H1 (cell line): ENCODE measurements at regions not wholly inside any gene's neighbourhood (a gene's known extent, or its start where the extent isn't known, plus 50 kb on each side); places are given as distances from the start of the nearest gene placed in this dataset.

Source experiments
- CTCF ChIA-PET: fragments of 300-600 bp; sonication (Branson Sonifier 250); formaldehyde crosslinking; loops from one replicate; lab custom pipeline; 2021; ENCODE audit not compliant: partially characterized antibody; lab: Charles Lee
- POLR2A ChIA-PET: fragments of 300-600 bp; sonication (Branson Sonifier 250); formaldehyde crosslinking; loops from one replicate; lab custom pipeline; 2021; ENCODE audit warnings: inconsistent platforms; ENCODE audit not compliant: partially characterized antibody; lab: Charles Lee
- DNase-seq, 2 experiments: peaks; one replicate each; pipeline versions ENCODE4 v3.0.0 to v3.0.0-alpha.2; 2010 to 2022; ENCODE audit warnings: low spot score in 2 of 2, low read depth in 1 of 2, mixed read lengths in 1 of 2
- FAIRE-seq: peaks from 2 replicates; lab custom pipeline; 2011; peaks lifted over from hg19 to GRCh38; lab: Jason Lieb, UNC
- H2AFZ ChIP-seq: 2 replicates; pipeline ENCODE4 v1.8.1; 2012; ENCODE audit warnings: low read length, inconsistent platforms
- H2AK5ac ChIP-seq: 2 replicates; pipeline ENCODE4 v1.6.1; 2013; ENCODE audit warnings: low read depth, low read length
- H2BK120ac ChIP-seq: replicated peaks from 2 replicates; pipeline ENCODE3; 2013; ENCODE audit warnings: low read depth, low read length, inconsistent platforms
- H2BK12ac ChIP-seq: 2 replicates; pipeline ENCODE4 v1.6.1; 2013; ENCODE audit warnings: low read depth, low read length
- H2BK15ac ChIP-seq: 2 replicates; pipeline ENCODE4 v1.6.1; 2013; ENCODE audit warnings: low read length
- H2BK20ac ChIP-seq: 2 replicates; pipeline ENCODE4 v1.6.1; 2013; ENCODE audit warnings: low read length
- H2BK5ac ChIP-seq: 2 replicates; pipeline ENCODE4 v1.6.1; 2013; ENCODE audit warnings: low read depth, low read length
- H3K14ac ChIP-seq: 2 replicates; pipeline ENCODE4 v1.6.1; 2013; ENCODE audit warnings: inconsistent platforms; ENCODE audit not compliant: insufficient read length
- H3K18ac ChIP-seq: 2 replicates; pipeline ENCODE4 v1.6.1; 2013; ENCODE audit warnings: low read length; ENCODE audit errors: extremely low read depth
- H3K23ac ChIP-seq: 2 replicates; pipeline ENCODE4 v1.6.1; 2013; ENCODE audit warnings: inconsistent platforms; ENCODE audit not compliant: insufficient read length
- H3K23me2 ChIP-seq: 2 replicates; pipeline ENCODE4 v1.6.1; 2013; ENCODE audit warnings: low read depth, low read length
- H3K27ac ChIP-seq: 2 replicates; pipeline ENCODE4 v1.6.1; 2011; ENCODE audit warnings: low read depth, low read length, inconsistent platforms
- H3K27me3 ChIP-seq, 4 experiments: replicated peaks in 1 of 4; 1 replicate in 1 of 4; 2 replicates in 3 of 4; pipeline versions ENCODE4 v1.6.1 to v1.8.1; 2011 to 2013; ENCODE audit warnings: low read length in 3 of 4, mild to moderate bottlenecking in 3 of 4, inconsistent platforms in 2 of 4, mixed read lengths in 2 of 4, moderate library complexity in 1 of 4; ENCODE audit not compliant: control insufficient read depth in 3 of 4, insufficient read depth in 3 of 4; ENCODE audit errors: extremely low read depth in 1 of 4
- H3K36me3 ChIP-seq, 4 experiments: 2 replicates each; pipeline versions ENCODE4 v1.6.1 to v1.8.1; 2011 to 2013; ENCODE audit warnings: mild to moderate bottlenecking in 4 of 4, low read length in 3 of 4, moderate library complexity in 2 of 4, control low read depth in 1 of 4, inconsistent platforms in 1 of 4; ENCODE audit not compliant: insufficient read depth in 4 of 4, control insufficient read depth in 2 of 4
- H3K4ac ChIP-seq: replicated peaks from 2 replicates; pipeline ENCODE3; 2013; ENCODE audit warnings: low read length, low read depth, mixed read lengths, inconsistent platforms; ENCODE audit not compliant: insufficient read length
- H3K4me1 ChIP-seq, 4 experiments: replicated peaks in 1 of 4; 1 replicate in 1 of 4; 2 replicates in 3 of 4; pipeline versions ENCODE4 v1.6.1 to v1.8.1; 2011 to 2013; ENCODE audit warnings: low read length in 3 of 4, inconsistent platforms in 2 of 4, mixed read lengths in 1 of 4; ENCODE audit not compliant: insufficient read depth in 4 of 4, control insufficient read depth in 3 of 4
- H3K4me2 ChIP-seq, 2 experiments: 2 replicates each; pipeline versions ENCODE4 v1.6.1 to v1.8.1; 2011 to 2013; ENCODE audit warnings: low read depth in 2 of 2, low read length in 2 of 2, control low read depth in 1 of 2, inconsistent platforms in 1 of 2, mild to moderate bottlenecking in 1 of 2; ENCODE audit not compliant: insufficient read depth in 1 of 2
- H3K4me3 ChIP-seq, 4 experiments: fragments of 200-600, 300-600 bp in 1 of 4; sonication (generic), shearing (Covaris generic), sonication (Bioruptor Twin) in 1 of 4; 2 replicates each; pipeline versions ENCODE4 v1.5.1 to v1.8.1; 2011 to 2016; ENCODE audit warnings: low read length in 4 of 4, low read depth in 3 of 4, control low read depth in 2 of 4, inconsistent platforms in 2 of 4, mild to moderate bottlenecking in 2 of 4, mixed read lengths in 1 of 4, moderate library complexity in 1 of 4; ENCODE audit not compliant: insufficient read depth in 2 of 4; ENCODE audit errors: extremely low read depth in 1 of 4
- H3K56ac ChIP-seq: replicated peaks from 2 replicates; pipeline ENCODE3; 2013; ENCODE audit warnings: low read depth, mild to moderate bottlenecking, mixed read lengths, low read length, inconsistent platforms; ENCODE audit not compliant: insufficient read length
- H3K79me1 ChIP-seq: 2 replicates; pipeline ENCODE4 v1.6.1; 2013; ENCODE audit warnings: low read depth, low read length, control low read depth
- H3K79me2 ChIP-seq, 2 experiments: 2 replicates each; pipeline versions ENCODE4 v1.6.1 to v1.8.1; 2012 to 2013; ENCODE audit warnings: low read length in 2 of 2, mild to moderate bottlenecking in 2 of 2, inconsistent platforms in 1 of 2; ENCODE audit not compliant: insufficient read depth in 2 of 2, control insufficient read depth in 1 of 2
- H3K9ac ChIP-seq, 4 experiments: replicated peaks in 1 of 4; 1 replicate in 1 of 4; 2 replicates in 3 of 4; pipeline versions ENCODE4 v1.6.1 to v1.8.1; 2011 to 2013; ENCODE audit warnings: low read depth in 3 of 4, low read length in 3 of 4, control low read depth in 2 of 4, mild to moderate bottlenecking in 2 of 4, moderate library complexity in 2 of 4, inconsistent platforms in 1 of 4; ENCODE audit errors: extremely low read depth in 1 of 4
- H3K9me3 ChIP-seq, 2 experiments: 2 replicates each; pipeline versions ENCODE4 v1.6.1 to v1.8.1; 2012 to 2013; ENCODE audit warnings: mild to moderate bottlenecking in 2 of 2, moderate library complexity in 2 of 2, control low read depth in 1 of 2, inconsistent platforms in 1 of 2, low read depth in 1 of 2, low read length in 1 of 2, mixed read lengths in 1 of 2; ENCODE audit not compliant: insufficient read depth in 2 of 2
- H4K20me1 ChIP-seq, 2 experiments: replicated peaks in 1 of 2; 2 replicates each; pipeline versions ENCODE3 to v1.8.1; 2011 to 2013; ENCODE audit warnings: inconsistent platforms in 2 of 2, low read length in 2 of 2, mild to moderate bottlenecking in 1 of 2; ENCODE audit not compliant: insufficient read depth in 2 of 2, control insufficient read depth in 1 of 2
- H4K5ac ChIP-seq: 2 replicates; pipeline ENCODE4 v1.6.1; 2013; ENCODE audit warnings: low read length, low read depth, mixed read lengths, inconsistent platforms; ENCODE audit not compliant: insufficient read length
- H4K8ac ChIP-seq: 2 replicates; pipeline ENCODE4 v1.8.0; 2013; ENCODE audit warnings: mild to moderate bottlenecking, moderate library complexity, low read length, inconsistent platforms; ENCODE audit not compliant: insufficient read depth; ENCODE audit errors: extremely low read depth
- H4K91ac ChIP-seq: replicated peaks from 2 replicates; pipeline ENCODE3; 2013; ENCODE audit warnings: low read length, mixed read lengths, inconsistent platforms; ENCODE audit not compliant: insufficient read length
- ATF2 ChIP-seq: IDR thresholded peaks from 2 replicates; pipeline ENCODE4 v1.6.1; 2012; ENCODE audit warnings: low read length, inconsistent platforms
- BACH1 ChIP-seq: IDR thresholded peaks from 2 replicates; pipeline ENCODE4 v1.6.1; 2012; ENCODE audit warnings: low read length, improper control_type of control experiment
- CBX5 ChIP-seq: fragments of 300-800, 300-1000 bp; sonication (generic); IDR thresholded peaks from 2 replicates; pipeline ENCODE4 v1.7.1; 2016; ENCODE audit warnings: antibody characterized with exemption, low read length, low read depth
- CEBPB ChIP-seq: IDR thresholded peaks from 2 replicates; pipeline ENCODE4 v1.6.1; 2012; ENCODE audit warnings: low read depth, low read length
- CHD2 ChIP-seq: IDR thresholded peaks from 2 replicates; pipeline ENCODE4 v1.6.1; 2012; ENCODE audit warnings: low read length, improper control_type of control experiment
- E2F6 ChIP-seq: IDR thresholded peaks from 2 replicates; pipeline ENCODE4 v1.6.1; 2012; ENCODE audit warnings: inconsistent platforms
- FOSL1 ChIP-seq: IDR thresholded peaks from 2 replicates; pipeline ENCODE4 v1.6.1; 2011; ENCODE audit warnings: mild to moderate bottlenecking, low read depth, low read length, moderate library complexity; ENCODE audit not compliant: insufficient read depth
- HDAC2 ChIP-seq, 2 experiments: fragments of 300-600 bp in 1 of 2; sonication (generic) in 1 of 2; IDR thresholded peaks; 2 replicates each; pipeline ENCODE4 v1.6.1; 2011 to 2012; ENCODE audit warnings: low read depth in 2 of 2, low read length in 2 of 2, mild to moderate bottlenecking in 2 of 2, moderate library complexity in 2 of 2, borderline replicate concordance in 1 of 2, inconsistent platforms in 1 of 2
- KDM5A ChIP-seq: fragments of 200-600 bp; IDR thresholded peaks from 2 replicates; pipeline ENCODE4 v1.7.1; 2012; ENCODE audit warnings: mild to moderate bottlenecking, low read length, inconsistent platforms, mixed read lengths
- NRF1 ChIP-seq: IDR thresholded peaks from 2 replicates; pipeline ENCODE4 v1.6.1; 2011; ENCODE audit warnings: mild to moderate bottlenecking, low read depth, low read length, improper control_type of control experiment
- WGBS, 2 experiments: shearing (Covaris generic) in 1 of 2; methylation state at CpG; one replicate each; pipeline versions ENCODE4 v1.1.6 to v1.1.7; 2013 to 2015; ENCODE audit warnings: low lambda C conversion rate in 2 of 2, mixed read lengths in 2 of 2, inconsistent platforms in 1 of 2, low coverage in 1 of 2, missing lambda C conversion rate in 1 of 2; ENCODE audit not compliant: insufficient replicate concordance in 2 of 2, insufficient coverage in 1 of 2, insufficient read length in 1 of 2; ENCODE audit errors: extremely low coverage in 1 of 2, missing lambda C conversion rate in 1 of 2; 5-methylcytosine and 5-hydroxymethylcytosine counted together

- FAIRE-seq, result no peak
- TF ChIP-seq FOSL1 (no peak), ATF2 (no peak), CHD2 (no peak), CBX5 (no peak), CEBPB (no peak), KDM5A (no peak), BACH1 (no peak), E2F6 (no peak), HDAC2 (IDR thresholded peaks at IDR 0.05; ENCODE audit: borderline replicate concordance in 1 of 2, low read depth in 2 of 2, low read length in 2 of 2) (no peak), NRF1 (no peak)
These were observed 57.7 kb downstream of the RMI2 start for GRCh38 chr16:11402745-11403533.

More at GRCh38 chr16:11402745-11403533, 57.7 kb downstream of the RMI2 start:
- H3K4ac ChIP-seq, result no peak overlapping the region
- no peak overlapping the region for H2BK120ac ChIP-seq
- no peaks in the 10 kb centered on the region for H3K79me2 ChIP-seq
- CTCF ChIA-PET, result interaction anchor here (0.8 to 18.3 kb wide), 17 partner anchors 8 to 432 kb away, joined by 3 to 266 read pairs (median 3); no protein-coding TSS in a partner anchor
- no peaks in the 10 kb centered on the region for H3K23me2 ChIP-seq
- peaks cover 0 to 4% of the 10 kb centered on the region in 2 experiments for H4K20me1 ChIP-seq
- WGBS, 2 experiments, result 89% methylated on average over 16 of the region's 19 CpGs; no CpG with 5 or more reads in 1 of the 2 experiments
- no peak overlapping the region for H4K5ac ChIP-seq
- no peak overlapping the region for H3K14ac ChIP-seq
- no peak overlapping the region for H3K4me3 ChIP-seq
- H3K79me1 ChIP-seq, result no peaks in the 10 kb centered on the region
- no peak overlapping the region for H2BK15ac ChIP-seq
- H3K4me2 ChIP-seq, result no peak overlapping the region
- no peaks in the 10 kb centered on the region for H3K27me3 ChIP-seq
- no peak overlapping the region for H3K27ac ChIP-seq
- H2AFZ ChIP-seq, result no peak overlapping the region
- peak overlapping the region; percentile 55 for H2BK5ac ChIP-seq
- H2BK20ac ChIP-seq, result no peak overlapping the region
- H3K9me3 ChIP-seq, result no peaks in the 10 kb centered on the region
- peak overlapping the region; percentile 83 for H4K91ac ChIP-seq
- no peak overlapping the region for H3K56ac ChIP-seq
- no peak overlapping the region for H3K9ac ChIP-seq
- H3K18ac ChIP-seq, result no peak overlapping the region
- no peak overlapping the region; the same call in 1 of the 2 replicates for H4K8ac ChIP-seq
- H3K4me1 ChIP-seq, result no peaks in the 10 kb centered on the region; a peak in 3 of 7 replicates
- POLR2A ChIA-PET, result interaction anchor here (0.7 to 1.9 kb wide), 3 partner anchors 15 to 56 kb away, joined by 3 to 4 read pairs (median 3); no protein-coding TSS in a partner anchor
- no peaks in the 10 kb centered on the region for H3K36me3 ChIP-seq
- no peak overlapping the region; the same call in 1 of the 2 replicates for H2BK12ac ChIP-seq
- no peak for DNase-seq
- no peak overlapping the region for H2AK5ac ChIP-seq
- H3K23ac ChIP-seq, result no peak overlapping the region
